ENCODE measurements at regions not wholly inside any gene's neighbourhood (a gene's known extent, or its start where the extent isn't known, plus 50 kb on each side); places are given as distances from the start of the nearest gene placed in this dataset.

DNA sequence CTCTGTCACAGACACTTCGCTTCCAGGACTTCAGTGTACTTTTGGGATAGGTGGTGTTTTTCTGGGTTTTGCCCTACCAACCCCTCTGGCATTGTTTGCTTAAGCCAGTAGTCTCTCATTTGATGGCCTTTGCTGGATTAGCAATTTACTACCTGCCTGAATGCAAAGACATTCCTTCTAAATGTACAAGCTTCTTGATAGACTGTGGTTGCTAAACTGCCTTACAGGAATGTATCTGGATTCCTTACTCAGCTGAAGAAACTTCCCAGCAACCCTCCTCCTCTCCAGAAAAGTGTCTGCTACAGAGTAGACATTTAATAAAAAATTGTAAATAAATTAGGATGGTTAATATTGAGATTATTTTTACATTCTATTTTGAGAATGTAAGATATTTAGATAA is 1916.7 kb downstream of the EFNA5 start:
- H3K36me3 ChIP-seq (ENCODE audit: control insufficient read depth in 3 of 3, insufficient read depth in 3 of 3, low read length in 3 of 3): no peaks in the 10 kb centered on the region

DNA sequence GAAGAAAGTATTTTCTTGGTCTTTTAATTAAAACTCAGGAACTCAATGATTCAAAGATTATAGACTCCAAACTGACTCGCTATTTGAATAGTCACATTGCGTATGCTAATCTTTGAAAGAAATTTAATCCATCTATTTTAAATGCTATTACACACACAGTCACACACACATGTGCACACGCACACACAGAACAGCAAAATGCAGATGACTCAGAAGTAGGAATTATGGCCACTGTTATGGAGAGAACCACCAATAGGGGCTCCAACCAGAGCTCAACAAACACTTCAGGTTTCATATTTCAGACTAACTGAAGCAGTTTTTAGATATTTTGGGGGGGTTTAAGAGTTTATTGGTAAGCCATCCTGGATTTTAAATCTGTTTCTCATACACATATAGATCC is 1917.9 kb downstream of the EFNA5 start:
- Histone ChIP-seq H3K27me3 (ENCODE audit: control insufficient read depth in 3 of 3, insufficient read depth in 3 of 3, low read length in 3 of 3) (no peaks in the 10 kb centered on the region), H3K4me1 (ENCODE audit: control insufficient read depth in 3 of 3, insufficient read depth in 3 of 3, low read length in 3 of 3) (no peaks in the 10 kb centered on the region), H3K4me3 (ENCODE audit: low read length in 3 of 3) (no peak overlapping the region), H3K36me3 (ENCODE audit: control insufficient read depth in 3 of 3, insufficient read depth in 3 of 3, low read length in 3 of 3) (no peaks in the 10 kb centered on the region), H3K9me3 (ENCODE audit: control insufficient read depth in 3 of 3, low read length in 3 of 3) (no peaks in the 10 kb centered on the region), H3K9ac (ENCODE audit: low read depth in 1 of 3, low read length in 3 of 3) (no peak overlapping the region), H3K27ac (ENCODE audit: low read depth, low read length) (no peak overlapping the region)

More for the DNA sequence above, 1916.7 kb downstream of the EFNA5 start:
- H3K4me1 ChIP-seq (ENCODE audit: control insufficient read depth in 3 of 3, insufficient read depth in 3 of 3, low read length in 3 of 3): no peaks in the 10 kb centered on the region
- no peak overlapping the region for H3K9ac ChIP-seq (ENCODE audit: low read depth in 1 of 3, low read length in 3 of 3)
- H3K27ac ChIP-seq (ENCODE audit: low read depth, low read length): no peak overlapping the region
- H3K4me3 ChIP-seq (ENCODE audit: low read length in 3 of 3): no peak overlapping the region
- no peaks in the 10 kb centered on the region for H3K27me3 ChIP-seq (ENCODE audit: control insufficient read depth in 3 of 3, insufficient read depth in 3 of 3, low read length in 3 of 3)
- H3K9me3 ChIP-seq (ENCODE audit: control insufficient read depth in 3 of 3, low read length in 3 of 3): no peaks in the 10 kb centered on the region

GRCh38 chr5:105751908-105752307 is 1918.8 kb downstream of the EFNA5 start:
- no peak overlapping the region for H3K9ac ChIP-seq (ENCODE audit: low read depth in 1 of 3, low read length in 3 of 3)
- H3K27me3 ChIP-seq (ENCODE audit: control insufficient read depth in 3 of 3, insufficient read depth in 3 of 3, low read length in 3 of 3): no peaks in the 10 kb centered on the region
- H3K4me3 ChIP-seq (ENCODE audit: low read length in 3 of 3): no peak overlapping the region
- no peaks in the 10 kb centered on the region for H3K4me1 ChIP-seq (ENCODE audit: control insufficient read depth in 3 of 3, insufficient read depth in 3 of 3, low read length in 3 of 3)
- H3K36me3 ChIP-seq (ENCODE audit: control insufficient read depth in 3 of 3, insufficient read depth in 3 of 3, low read length in 3 of 3): no peaks in the 10 kb centered on the region
- H3K9me3 ChIP-seq (ENCODE audit: control insufficient read depth in 3 of 3, low read length in 3 of 3): no peaks in the 10 kb centered on the region
- H3K27ac ChIP-seq (ENCODE audit: low read depth, low read length): no peak overlapping the region

GRCh38 chr5:105745111-105745510 is 1925.6 kb downstream of the EFNA5 start:
- no peak overlapping the region for H3K4me3 ChIP-seq (ENCODE audit: low read length in 3 of 3)
- no peak overlapping the region for H3K27ac ChIP-seq (ENCODE audit: low read depth, low read length)
- H3K9me3 ChIP-seq (ENCODE audit: control insufficient read depth in 3 of 3, low read length in 3 of 3): no peaks in the 10 kb centered on the region
- H3K9ac ChIP-seq (ENCODE audit: low read depth in 1 of 3, low read length in 3 of 3): no peak overlapping the region
- H3K36me3 ChIP-seq (ENCODE audit: control insufficient read depth in 3 of 3, insufficient read depth in 3 of 3, low read length in 3 of 3): no peaks in the 10 kb centered on the region
- H3K4me1 ChIP-seq (ENCODE audit: control insufficient read depth in 3 of 3, insufficient read depth in 3 of 3, low read length in 3 of 3): no peaks in the 10 kb centered on the region
- H3K27me3 ChIP-seq (ENCODE audit: control insufficient read depth in 3 of 3, insufficient read depth in 3 of 3, low read length in 3 of 3): no peaks in the 10 kb centered on the region

- H3K36me3 ChIP-seq (ENCODE audit: control insufficient read depth in 3 of 3, insufficient read depth in 3 of 3, low read length in 3 of 3): no peaks in the 10 kb centered on the region
- H3K9ac ChIP-seq (ENCODE audit: low read depth in 1 of 3, low read length in 3 of 3): no peak overlapping the region
- H3K27ac ChIP-seq (ENCODE audit: low read depth, low read length): no peak overlapping the region
- H3K27me3 ChIP-seq (ENCODE audit: control insufficient read depth in 3 of 3, insufficient read depth in 3 of 3, low read length in 3 of 3): no peaks in the 10 kb centered on the region
- H3K4me3 ChIP-seq (ENCODE audit: low read length in 3 of 3): no peak overlapping the region
- H3K4me1 ChIP-seq (ENCODE audit: control insufficient read depth in 3 of 3, insufficient read depth in 3 of 3, low read length in 3 of 3): no peaks in the 10 kb centered on the region
- H3K9me3 ChIP-seq (ENCODE audit: control insufficient read depth in 3 of 3, low read length in 3 of 3): peaks cover 0 to 3% (median 0%) of the 10 kb centered on the region in 3 donors
These were observed 1930.5 kb downstream of the EFNA5 start for GRCh38 chr5:105740242-105740641.

- Histone ChIP-seq H3K4me1 (ENCODE audit: control insufficient read depth in 3 of 3, insufficient read depth in 3 of 3, low read length in 3 of 3) (no peaks in the 10 kb centered on the region), H3K9me3 (ENCODE audit: control insufficient read depth in 3 of 3, low read length in 3 of 3) (peaks cover 0 to 3% (median 0%) of the 10 kb centered on the region in 3 donors), H3K27ac (ENCODE audit: low read depth, low read length) (no peak overlapping the region), H3K4me3 (ENCODE audit: low read length in 3 of 3) (no peak overlapping the region), H3K36me3 (ENCODE audit: control insufficient read depth in 3 of 3, insufficient read depth in 3 of 3, low read length in 3 of 3) (no peaks in the 10 kb centered on the region), H3K27me3 (ENCODE audit: control insufficient read depth in 3 of 3, insufficient read depth in 3 of 3, low read length in 3 of 3) (no peaks in the 10 kb centered on the region), H3K9ac (ENCODE audit: low read depth in 1 of 3, low read length in 3 of 3) (no peak overlapping the region)
These were observed 1931.0 kb downstream of the EFNA5 start for GRCh38 chr5:105739732-105740131.

- H3K9ac ChIP-seq (ENCODE audit: low read depth in 1 of 3, low read length in 3 of 3): no peak overlapping the region
- H3K4me1 ChIP-seq (ENCODE audit: control insufficient read depth in 3 of 3, insufficient read depth in 3 of 3, low read length in 3 of 3): no peaks in the 10 kb centered on the region
- peaks cover 0 to 3% (median 0%) of the 10 kb centered on the region in 3 donors for H3K9me3 ChIP-seq (ENCODE audit: control insufficient read depth in 3 of 3, low read length in 3 of 3)
- H3K27me3 ChIP-seq (ENCODE audit: control insufficient read depth in 3 of 3, insufficient read depth in 3 of 3, low read length in 3 of 3): no peaks in the 10 kb centered on the region
- H3K36me3 ChIP-seq (ENCODE audit: control insufficient read depth in 3 of 3, insufficient read depth in 3 of 3, low read length in 3 of 3): no peaks in the 10 kb centered on the region
- no peak overlapping the region for H3K4me3 ChIP-seq (ENCODE audit: low read length in 3 of 3)
- H3K27ac ChIP-seq (ENCODE audit: low read depth, low read length): no peak overlapping the region
These were observed 1935.0 kb downstream of the EFNA5 start for GRCh38 chr5:105735704-105736103.

- Histone ChIP-seq H3K9me3 (ENCODE audit: control insufficient read depth in 3 of 3, low read length in 3 of 3) (no peaks in the 10 kb centered on the region), H3K4me1 (ENCODE audit: control insufficient read depth in 3 of 3, insufficient read depth in 3 of 3, low read length in 3 of 3) (no peaks in the 10 kb centered on the region), H3K36me3 (ENCODE audit: control insufficient read depth in 3 of 3, insufficient read depth in 3 of 3, low read length in 3 of 3) (no peaks in the 10 kb centered on the region), H3K4me3 (ENCODE audit: low read length in 3 of 3) (no peak overlapping the region), H3K9ac (ENCODE audit: low read depth in 1 of 3, low read length in 3 of 3) (no peak overlapping the region), H3K27me3 (ENCODE audit: control insufficient read depth in 3 of 3, insufficient read depth in 3 of 3, low read length in 3 of 3) (no peaks in the 10 kb centered on the region), H3K27ac (ENCODE audit: low read depth, low read length) (no peak overlapping the region)
These were observed 1939.8 kb downstream of the EFNA5 start for GRCh38 chr5:105730982-105731381.

DNA sequence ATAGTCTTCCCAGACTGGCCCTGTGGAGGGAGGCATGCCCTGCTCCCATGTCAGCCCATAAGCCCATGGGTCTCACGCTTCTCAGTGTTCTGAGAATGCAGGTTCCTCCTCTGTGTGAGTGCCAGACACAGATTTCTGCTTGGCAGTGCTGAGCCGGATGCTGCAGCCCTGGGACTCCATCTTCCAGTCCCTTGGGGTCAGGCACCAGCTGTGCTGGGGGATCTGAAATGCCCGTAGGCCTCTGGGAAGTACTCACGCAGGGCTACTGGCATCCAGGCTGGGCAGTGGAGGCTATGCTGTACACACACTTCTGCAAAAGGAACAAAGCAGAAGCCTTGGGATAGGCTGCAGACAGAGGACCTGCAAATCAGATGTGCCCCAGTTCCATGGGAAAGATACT is 1944.6 kb downstream of the EFNA5 start:
- no peaks in the 10 kb centered on the region for H3K36me3 ChIP-seq (ENCODE audit: control insufficient read depth in 3 of 3, insufficient read depth in 3 of 3, low read length in 3 of 3)
- H3K4me3 ChIP-seq (ENCODE audit: low read length in 3 of 3): no peak overlapping the region
- H3K4me1 ChIP-seq (ENCODE audit: control insufficient read depth in 3 of 3, insufficient read depth in 3 of 3, low read length in 3 of 3): no peaks in the 10 kb centered on the region
- H3K9ac ChIP-seq (ENCODE audit: low read depth in 1 of 3, low read length in 3 of 3): no peak overlapping the region
- no peaks in the 10 kb centered on the region for H3K27me3 ChIP-seq (ENCODE audit: control insufficient read depth in 3 of 3, insufficient read depth in 3 of 3, low read length in 3 of 3)
- peaks cover 0 to 2% (median 2%) of the 10 kb centered on the region in 3 donors for H3K9me3 ChIP-seq (ENCODE audit: control insufficient read depth in 3 of 3, low read length in 3 of 3)
- H3K27ac ChIP-seq (ENCODE audit: low read depth, low read length): no peak overlapping the region

DNA sequence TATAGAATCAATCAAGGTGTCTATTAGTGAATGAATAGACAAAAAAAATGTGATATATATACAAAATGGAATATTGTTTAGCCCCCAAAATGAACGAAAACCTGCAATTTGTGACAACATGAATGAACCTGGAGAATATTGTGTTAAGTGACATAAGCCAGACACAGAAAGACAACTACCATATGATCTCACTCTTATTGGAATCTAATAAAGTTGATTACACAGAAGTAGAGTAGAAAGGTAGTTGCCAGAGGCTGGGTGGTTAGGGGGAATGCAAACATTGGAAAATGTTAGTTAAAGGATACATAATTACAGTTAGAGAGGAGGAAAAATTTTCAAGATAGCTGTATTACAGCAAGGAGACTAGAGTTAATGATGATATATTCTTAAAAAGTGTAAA is 1962.3 kb downstream of the EFNA5 start:
- Histone ChIP-seq H3K36me3 (ENCODE audit: control insufficient read depth in 3 of 3, insufficient read depth in 3 of 3, low read length in 3 of 3) (no peaks in the 10 kb centered on the region), H3K27me3 (ENCODE audit: control insufficient read depth in 3 of 3, insufficient read depth in 3 of 3, low read length in 3 of 3) (no peaks in the 10 kb centered on the region), H3K4me3 (ENCODE audit: low read length in 3 of 3) (no peak overlapping the region), H3K9ac (ENCODE audit: low read depth in 1 of 3, low read length in 3 of 3) (no peak overlapping the region), H3K9me3 (ENCODE audit: control insufficient read depth in 3 of 3, low read length in 3 of 3) (no peaks in the 10 kb centered on the region), H3K4me1 (ENCODE audit: control insufficient read depth in 3 of 3, insufficient read depth in 3 of 3, low read length in 3 of 3) (no peaks in the 10 kb centered on the region), H3K27ac (ENCODE audit: low read depth, low read length) (no peak overlapping the region)

DNA sequence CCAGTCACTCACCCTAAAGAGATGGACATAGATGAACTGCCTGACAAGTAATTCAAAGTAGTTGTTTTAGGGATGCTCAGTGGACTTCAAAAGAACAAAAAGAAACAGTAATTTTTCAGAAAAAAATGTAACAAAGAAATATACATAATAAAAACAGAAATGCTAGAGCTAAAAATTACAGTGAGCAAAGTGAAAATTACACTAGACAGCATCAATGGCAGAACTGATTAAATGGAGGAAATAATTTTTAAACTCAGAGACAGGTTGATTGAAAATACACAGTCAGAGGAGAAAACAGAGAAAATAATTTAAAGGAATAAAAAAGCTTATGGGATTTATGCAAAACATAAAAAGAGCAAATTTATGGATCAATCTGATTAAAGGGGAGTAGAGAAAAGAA is 1968.4 kb downstream of the EFNA5 start:
- Histone ChIP-seq H3K9me3 (ENCODE audit: control insufficient read depth in 3 of 3, low read length in 3 of 3) (peaks cover 0 to 6% (median 3%) of the 10 kb centered on the region in 3 donors), H3K36me3 (ENCODE audit: control insufficient read depth in 3 of 3, insufficient read depth in 3 of 3, low read length in 3 of 3) (no peaks in the 10 kb centered on the region), H3K27ac (ENCODE audit: low read depth, low read length) (no peak overlapping the region), H3K4me1 (ENCODE audit: control insufficient read depth in 3 of 3, insufficient read depth in 3 of 3, low read length in 3 of 3) (no peaks in the 10 kb centered on the region), H3K4me3 (ENCODE audit: low read length in 3 of 3) (no peak overlapping the region), H3K9ac (ENCODE audit: low read depth in 1 of 3, low read length in 3 of 3) (no peak overlapping the region), H3K27me3 (ENCODE audit: control insufficient read depth in 3 of 3, insufficient read depth in 3 of 3, low read length in 3 of 3) (no peaks in the 10 kb centered on the region)
